ENCODE measurements at regions not wholly inside any gene's neighbourhood (a gene's known extent, or its start where the extent isn't known, plus 50 kb on each side); places are given as distances from the start of the nearest gene placed in this dataset.
A peak's percentile ranks its signal among the peaks of the same experiment; 100 is the strongest.

DNA sequence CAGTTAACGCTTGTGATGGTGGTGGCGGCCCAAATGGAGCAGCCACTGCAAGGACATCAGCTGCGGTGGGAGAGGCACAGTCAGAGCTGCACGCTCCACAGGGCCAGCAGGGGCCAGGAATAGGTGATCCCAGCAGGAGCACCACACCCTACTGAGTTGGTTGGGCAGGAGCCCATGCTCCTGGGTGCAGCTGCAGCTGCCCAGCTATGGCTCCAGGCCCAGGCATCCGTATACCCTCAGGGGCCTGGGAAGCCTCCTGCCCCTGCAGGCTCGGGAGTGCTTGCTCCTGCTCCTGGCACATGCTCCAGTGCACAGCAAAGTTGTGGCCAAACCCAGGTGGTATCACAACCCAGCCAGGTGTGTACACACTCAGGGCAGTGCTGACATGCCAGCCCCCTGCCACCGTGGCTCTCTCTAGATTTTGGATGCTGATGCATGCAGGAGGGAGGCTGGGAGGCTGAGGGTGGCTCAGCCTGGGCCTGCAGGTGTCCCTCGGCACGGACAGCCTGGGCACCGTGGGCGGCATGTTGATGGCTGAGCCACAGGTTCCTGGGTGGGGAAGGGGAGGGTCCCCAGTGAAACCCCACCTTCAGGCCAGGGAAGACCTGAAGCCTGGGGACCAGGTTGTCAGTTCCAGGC lies 150.2 kb downstream of the CXXC4 start:
- Histone ChIP-seq H3K4me2 (ENCODE audit: insufficient read depth, insufficient read length, low read length) (no peak overlapping the region), H4K20me1 (ENCODE audit: control insufficient read depth, insufficient read depth, insufficient read length) (no peaks in the 10 kb centered on the region), H3K23ac (ENCODE audit: insufficient read length, low read depth, low read length) (no peak overlapping the region), H3K9me3 (ENCODE audit: control insufficient read depth, low read depth, low read length) (no peaks in the 10 kb centered on the region), H3K79me2 (ENCODE audit: insufficient read depth, low read length) (no peaks in the 10 kb centered on the region), H3T11ph (ENCODE audit: low read length) (no peak overlapping the region), H3K9ac (ENCODE audit: extremely low read depth, insufficient read length, low read length) (no peak overlapping the region), H2BK5ac (ENCODE audit: insufficient read length, low read length) (no peak overlapping the region), H2BK15ac (ENCODE audit: low read depth, low read length) (no peak overlapping the region), H2BK120ac (ENCODE audit: low read depth, low read length, poor library complexity, severe bottlenecking) (no peak overlapping the region), H3K27ac (ENCODE audit: insufficient read length, low read depth, low read length) (no peak overlapping the region), H3K4ac (ENCODE audit: low read depth, low read length) (no peak overlapping the region), H2BK20ac (ENCODE audit: low read depth, low read length, poor library complexity, severe bottlenecking) (no peak overlapping the region), H3K14ac (ENCODE audit: insufficient read depth, low read length) (no peak overlapping the region; the same call in 1 of the 2 replicates), H4K8ac (replicated peaks; ENCODE audit: insufficient read length, low read depth, low read length) (no peak overlapping the region), H3K23me2 (ENCODE audit: insufficient read length, low read depth, low read length, poor library complexity, severe bottlenecking) (no peaks in the 10 kb centered on the region), H3K27me3 (ENCODE audit: insufficient read depth, low read length) (no peaks in the 10 kb centered on the region), H2BK12ac (ENCODE audit: insufficient read length, low read depth, low read length) (no peak overlapping the region), H2AFZ (ENCODE audit: low read length) (no peak overlapping the region), H4K91ac (ENCODE audit: insufficient read length, low read depth, low read length) (no peak overlapping the region), H2AK5ac (ENCODE audit: insufficient read length, low read length) (no peak overlapping the region), H4K5ac (ENCODE audit: insufficient read length, low read depth, low read length) (no peak overlapping the region), H3K56ac (ENCODE audit: insufficient read length, low read depth, low read length) (no peak overlapping the region), H3K79me1 (ENCODE audit: insufficient read depth, low read depth, low read length, poor library complexity, severe bottlenecking) (no peaks in the 10 kb centered on the region), H3K18ac (ENCODE audit: insufficient read length, low read depth, low read length) (no peak overlapping the region), H3K4me1 (ENCODE audit: insufficient read depth, low read length) (no peaks in the 10 kb centered on the region)
- TF ChIP-seq, protein P1, sequence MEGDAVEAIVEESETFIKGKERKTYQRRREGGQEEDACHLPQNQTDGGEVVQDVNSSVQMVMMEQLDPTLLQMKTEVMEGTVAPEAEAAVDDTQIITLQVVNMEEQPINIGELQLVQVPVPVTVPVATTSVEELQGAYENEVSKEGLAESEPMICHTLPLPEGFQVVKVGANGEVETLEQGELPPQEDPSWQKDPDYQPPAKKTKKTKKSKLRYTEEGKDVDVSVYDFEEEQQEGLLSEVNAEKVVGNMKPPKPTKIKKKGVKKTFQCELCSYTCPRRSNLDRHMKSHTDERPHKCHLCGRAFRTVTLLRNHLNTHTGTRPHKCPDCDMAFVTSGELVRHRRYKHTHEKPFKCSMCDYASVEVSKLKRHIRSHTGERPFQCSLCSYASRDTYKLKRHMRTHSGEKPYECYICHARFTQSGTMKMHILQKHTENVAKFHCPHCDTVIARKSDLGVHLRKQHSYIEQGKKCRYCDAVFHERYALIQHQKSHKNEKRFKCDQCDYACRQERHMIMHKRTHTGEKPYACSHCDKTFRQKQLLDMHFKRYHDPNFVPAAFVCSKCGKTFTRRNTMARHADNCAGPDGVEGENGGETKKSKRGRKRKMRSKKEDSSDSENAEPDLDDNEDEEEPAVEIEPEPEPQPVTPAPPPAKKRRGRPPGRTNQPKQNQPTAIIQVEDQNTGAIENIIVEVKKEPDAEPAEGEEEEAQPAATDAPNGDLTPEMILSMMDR (conservative IDR thresholded peaks at IDR 0.05) = no peak
- H3K27me3 Mint-ChIP-seq (ENCODE audit: low read depth) = no peaks in the 10 kb centered on the region
- peaks cover 0 to 4% (median 4%) of the 10 kb centered on the region in 3 experiments; a peak in 3 of 7 replicates for H3K36me3 Mint-ChIP-seq (ENCODE audit: insufficient read depth in 1 of 3, low read depth in 3 of 3)
- WGBS (ENCODE audit: extremely low coverage, insufficient read length, low lambda C conversion rate) = no CpG with 5 or more reads among the region's 11 CpGs
- 0 out of 7 replicates have a peak overlapping the region, but pooled peaks of 1 of the 3 experiments have one; percentile 21 for H3K27ac Mint-ChIP-seq
- H3K9me3 Mint-ChIP-seq = peaks cover 4 to 10% of the 10 kb centered on the region in 2 experiments; a peak in 4 of 5 replicates
- H3K4me3 Mint-ChIP-seq = no peak overlapping the region
- peak; percentile 21 for DNase-seq
- H3K4me1 Mint-ChIP-seq = no peaks in the 10 kb centered on the region

All from H9 (cell line).